Large intestine (tissue), 3 donors: ENCODE measurements at regions not wholly inside any gene's neighbourhood (a gene's known extent, or its start where the extent isn't known, plus 50 kb on each side); places are given as distances from the start of the nearest gene placed in this dataset.

Experiments used
- DNase-seq, 2 donors: peaks; one replicate each; pipeline versions ENCODE4 v3.0.0 to v3.0.0-alpha.2; 2013
- H3K27ac ChIP-seq: one replicate; pipeline ENCODE4 v1.5.1; 2013; ENCODE audit warnings: low read length
- H3K27me3 ChIP-seq: 2 replicates; pipeline ENCODE4 v1.6.1; 2013; ENCODE audit warnings: low read length; ENCODE audit not compliant: control insufficient read depth, insufficient read depth
- H3K36me3 ChIP-seq: 2 replicates; pipeline ENCODE4 v1.6.1; 2013; ENCODE audit warnings: low read length; ENCODE audit not compliant: control insufficient read depth, insufficient read depth
- H3K4me1 ChIP-seq: one replicate; pipeline ENCODE4 v1.6.1; 2013; ENCODE audit warnings: low read length; ENCODE audit not compliant: control insufficient read depth, insufficient read depth
- H3K4me3 ChIP-seq: one replicate; pipeline ENCODE4 v1.5.1; 2013; ENCODE audit warnings: low read length
- H3K9me3 ChIP-seq: one replicate; pipeline ENCODE4 v1.6.1; 2013; ENCODE audit warnings: mild to moderate bottlenecking, low read depth, low read length, moderate library complexity; ENCODE audit not compliant: control insufficient read depth
- WGBS: methylation state at CpG from one replicate; pipeline ENCODE4 v1.1.5; 2013; ENCODE audit warnings: low lambda C conversion rate; ENCODE audit not compliant: insufficient coverage; 5-methylcytosine and 5-hydroxymethylcytosine counted together

DNA sequence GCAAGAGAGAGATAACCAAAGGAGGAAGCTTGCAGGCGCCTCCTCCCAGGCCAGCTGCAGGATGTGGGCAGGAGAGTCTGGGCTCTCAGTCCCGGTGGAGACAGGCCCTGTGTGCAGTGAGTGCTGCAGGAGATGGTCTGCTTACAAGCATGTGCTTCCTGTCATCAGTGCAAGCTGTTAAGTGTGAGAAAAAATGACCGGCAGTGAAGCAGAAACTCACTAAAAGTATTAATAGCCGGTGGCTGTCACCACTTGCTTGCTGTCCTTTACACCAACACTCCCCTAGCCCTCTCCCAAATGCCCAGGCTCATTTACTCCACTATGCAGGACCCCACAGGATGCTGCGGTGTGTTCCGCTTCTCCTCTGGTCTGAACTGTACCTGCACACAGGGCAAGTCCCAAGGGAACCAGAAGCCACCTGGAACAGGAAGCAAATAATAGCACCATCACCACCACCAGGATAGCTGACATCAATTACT lies 435.6 kb upstream of the HS6ST1 start:
- Histone ChIP-seq H3K9me3 (no peaks in the 10 kb centered on the region), H3K27ac (no peak overlapping the region), H3K4me1 (peaks cover 2% of the 10 kb centered on the region), H3K4me3 (no peak overlapping the region), H3K27me3 (no peaks in the 10 kb centered on the region), H3K36me3 (no peaks in the 10 kb centered on the region)
- WGBS, result no CpG with 5 or more reads among the region's 6 CpGs
- peak; percentile 44 to 46 for DNase-seq

DNA sequence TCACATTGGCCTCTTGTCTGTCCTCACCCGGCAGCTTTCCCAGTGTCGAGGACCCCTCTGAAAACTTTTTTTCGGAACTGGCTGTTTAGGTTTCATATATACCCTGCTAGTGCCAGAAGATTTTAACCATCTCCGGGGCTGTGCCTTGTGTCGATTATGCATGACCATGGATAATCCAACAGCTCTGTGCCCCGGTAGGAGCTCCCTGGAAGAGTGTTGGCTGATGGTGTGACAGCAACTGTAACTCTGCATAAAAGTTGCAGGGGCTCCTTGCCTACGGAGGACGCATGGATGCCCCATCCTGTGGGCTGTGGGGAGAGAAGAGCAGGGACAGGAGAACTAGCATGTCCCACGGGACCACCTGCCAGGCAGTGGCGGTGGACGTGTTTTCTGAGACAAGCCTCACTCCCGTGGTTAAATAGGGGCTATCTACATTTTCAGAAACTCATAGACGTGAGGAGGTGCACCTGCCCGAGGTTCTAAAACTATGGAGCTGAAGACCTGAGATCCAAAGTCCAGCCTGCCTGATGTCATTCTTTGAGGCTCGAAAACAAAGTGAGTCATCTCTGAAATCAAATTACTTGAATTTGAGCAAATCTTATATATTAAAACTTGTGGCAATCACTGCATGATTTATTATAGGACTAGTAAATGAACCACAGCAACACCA lies 437.2 kb upstream of the HS6ST1 start:
- no peaks in the 10 kb centered on the region for H3K9me3 ChIP-seq
- H3K4me1 ChIP-seq, result peaks cover 2% of the 10 kb centered on the region
- H3K36me3 ChIP-seq, result no peaks in the 10 kb centered on the region
- no peak overlapping the region for H3K27ac ChIP-seq
- peak in 1 of 2 donors; percentile 56 for DNase-seq
- WGBS, result no CpG with 5 or more reads among the region's 15 CpGs
- H3K27me3 ChIP-seq, result no peaks in the 10 kb centered on the region
- no peak overlapping the region for H3K4me3 ChIP-seq

DNA sequence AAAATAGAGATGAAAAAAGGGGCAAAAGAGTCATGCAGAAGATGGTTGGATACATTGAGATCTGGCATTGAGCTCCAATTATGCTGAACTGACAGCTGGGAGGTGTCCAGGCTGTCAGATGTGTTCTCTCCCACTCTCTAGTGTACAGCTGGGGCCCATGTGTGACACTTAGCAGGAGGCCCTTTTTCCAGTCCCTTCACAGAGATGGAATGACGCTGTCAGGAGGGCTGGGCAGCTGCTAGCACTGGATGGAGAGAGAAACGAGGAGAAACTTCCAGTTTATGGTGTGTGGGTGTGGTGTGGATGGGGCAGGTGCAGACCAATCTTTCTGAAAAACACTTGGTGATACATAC lies 437.7 kb upstream of the HS6ST1 start:
- H3K9me3 ChIP-seq, result no peaks in the 10 kb centered on the region
- H3K27ac ChIP-seq, result no peak overlapping the region
- no peak overlapping the region for H3K4me3 ChIP-seq
- no peak for DNase-seq
- H3K27me3 ChIP-seq, result no peaks in the 10 kb centered on the region
- H3K4me1 ChIP-seq, result peaks cover 2% of the 10 kb centered on the region
- WGBS, result 55% methylated on average over 2 of the region's 2 CpGs
- H3K36me3 ChIP-seq, result no peaks in the 10 kb centered on the region

DNA sequence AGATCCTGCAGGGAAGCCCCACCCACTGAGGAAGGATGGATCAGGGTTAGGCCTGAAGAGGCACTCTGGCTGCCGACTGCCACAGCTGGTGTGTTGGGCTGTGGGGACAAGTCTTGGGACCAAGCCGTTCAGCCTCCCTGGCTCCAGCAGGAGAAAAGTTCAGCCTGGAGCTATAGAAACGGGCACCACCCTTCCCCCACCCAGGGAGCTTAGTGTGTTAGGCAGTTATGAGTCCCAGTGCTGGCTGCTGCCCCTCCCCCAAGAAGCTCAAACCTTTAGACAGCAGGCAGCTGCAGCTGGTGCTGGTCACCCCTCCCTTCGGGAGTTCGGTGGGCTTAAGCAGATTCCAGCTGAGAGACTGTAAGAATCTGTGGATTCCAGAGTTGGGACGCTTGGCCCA lies 447.1 kb upstream of the HS6ST1 start:
- Histone ChIP-seq H3K4me3 (no peak overlapping the region), H3K9me3 (no peaks in the 10 kb centered on the region), H3K36me3 (no peaks in the 10 kb centered on the region), H3K27ac (no peak overlapping the region), H3K4me1 (no peaks in the 10 kb centered on the region), H3K27me3 (no peaks in the 10 kb centered on the region)
- no CpG with 5 or more reads among the region's 6 CpGs for WGBS
- no peak for DNase-seq

DNA sequence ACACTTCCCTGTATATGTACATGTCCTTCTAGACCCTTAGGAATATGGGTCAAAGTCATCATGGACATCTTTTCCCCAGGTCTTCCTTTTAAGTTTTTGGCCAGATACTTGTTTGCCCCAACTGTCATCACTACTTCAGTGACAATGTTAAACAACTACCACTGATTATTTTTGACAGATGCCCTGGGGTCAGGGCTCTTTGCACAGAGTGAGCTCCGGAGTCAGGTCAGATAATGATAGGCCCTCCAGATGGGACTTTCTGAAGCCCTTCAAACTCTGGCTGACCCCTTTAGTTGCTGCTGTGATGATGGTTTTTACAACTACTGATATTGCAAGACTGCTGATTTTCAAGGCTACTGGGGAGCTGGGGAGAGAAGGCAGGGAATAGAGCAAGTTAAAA lies 449.4 kb upstream of the HS6ST1 start:
- H3K36me3 ChIP-seq, result no peaks in the 10 kb centered on the region
- DNase-seq, result no peak
- no peaks in the 10 kb centered on the region for H3K9me3 ChIP-seq
- H3K27me3 ChIP-seq, result no peaks in the 10 kb centered on the region
- H3K4me3 ChIP-seq, result no peak overlapping the region
- WGBS, result no CpG with 5 or more reads among the region's 1 CpG
- no peak overlapping the region for H3K27ac ChIP-seq
- no peaks in the 10 kb centered on the region for H3K4me1 ChIP-seq

DNA sequence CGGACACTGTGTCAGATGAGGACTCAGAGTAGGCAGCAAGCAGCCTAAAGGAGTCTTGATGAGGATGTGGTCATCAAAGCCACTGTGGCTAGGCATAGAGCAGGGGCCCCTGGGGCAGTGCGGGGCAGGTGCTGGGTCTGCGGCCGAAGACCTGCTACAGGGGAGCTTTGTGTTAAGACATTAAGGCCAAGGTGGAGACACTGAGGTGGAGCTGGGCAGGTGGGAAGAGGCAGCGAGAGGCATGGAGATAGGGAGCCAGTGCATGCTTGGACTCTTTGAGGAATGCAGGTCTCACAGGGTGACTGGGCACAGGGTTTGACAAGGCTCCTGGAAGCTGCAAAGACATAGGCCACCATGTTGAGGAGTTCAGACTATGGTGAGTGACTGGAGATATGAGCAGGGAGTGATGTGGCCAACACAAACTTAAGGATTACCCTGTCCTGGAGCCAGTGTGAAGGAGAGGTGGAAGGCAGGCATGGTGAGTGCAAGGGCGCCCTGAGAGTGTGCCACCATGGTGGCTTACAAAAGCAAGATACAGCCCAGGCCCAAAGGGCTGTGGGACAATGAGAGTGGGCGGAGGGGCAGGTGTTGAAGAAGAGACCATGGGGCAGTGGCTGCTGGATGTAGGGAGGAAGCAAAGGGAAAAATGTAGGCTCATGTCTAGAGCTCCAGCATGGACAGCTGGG lies 450.9 kb upstream of the HS6ST1 start:
- no CpG with 5 or more reads among the region's 7 CpGs for WGBS
- no peak overlapping the region for H3K4me3 ChIP-seq
- no peaks in the 10 kb centered on the region for H3K36me3 ChIP-seq
- H3K4me1 ChIP-seq, result no peaks in the 10 kb centered on the region
- H3K27ac ChIP-seq, result no peak overlapping the region
- no peak for DNase-seq
- H3K9me3 ChIP-seq, result no peaks in the 10 kb centered on the region
- no peaks in the 10 kb centered on the region for H3K27me3 ChIP-seq

DNA sequence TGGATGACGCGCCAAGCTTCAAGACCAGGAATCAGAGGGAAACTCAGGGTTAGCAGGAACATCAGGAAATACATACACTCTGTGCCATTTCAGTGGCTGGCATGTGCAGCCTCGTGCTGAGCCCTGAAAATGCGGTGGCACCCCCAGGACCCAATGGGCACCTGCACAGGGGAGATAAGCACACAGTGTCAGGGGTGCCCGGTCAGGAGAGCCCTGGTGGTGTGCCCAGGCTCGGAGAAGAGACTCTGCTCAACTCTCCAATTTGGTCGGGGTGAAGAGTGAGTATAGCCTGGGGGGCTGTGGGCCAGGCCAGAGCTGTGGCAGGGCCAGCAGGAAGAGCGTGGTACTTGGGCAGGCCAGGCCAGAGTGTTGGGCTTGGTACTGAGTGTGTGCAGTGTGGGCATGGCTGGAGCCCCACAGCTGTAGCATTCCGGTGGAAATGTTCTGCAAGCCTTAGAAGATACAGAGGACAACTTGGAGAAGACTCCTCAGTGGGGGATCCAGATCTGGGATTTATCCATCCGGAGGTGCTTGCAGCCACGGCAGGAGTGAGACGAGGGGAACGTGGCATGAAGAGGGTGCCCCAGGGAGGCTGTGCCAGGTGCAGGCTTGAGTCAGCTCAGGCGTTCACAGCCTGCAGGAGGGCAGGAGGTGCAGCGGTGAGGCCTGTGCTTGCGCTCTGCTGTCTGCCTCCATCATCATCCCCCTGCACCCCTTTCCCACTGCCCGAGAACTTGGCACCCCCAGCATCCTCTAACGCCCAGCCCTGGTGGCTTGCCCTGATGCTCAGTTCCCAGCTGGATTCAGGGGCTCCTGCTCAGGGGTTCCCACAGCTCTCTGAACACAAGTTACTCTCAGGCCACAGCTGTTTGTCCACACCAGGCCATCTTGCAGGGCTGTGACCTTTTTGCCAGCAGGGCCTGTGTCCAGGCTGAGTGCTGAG lies 451.7 kb upstream of the HS6ST1 start:
- Histone ChIP-seq H3K4me3 (no peak overlapping the region), H3K27me3 (no peaks in the 10 kb centered on the region), H3K9me3 (no peaks in the 10 kb centered on the region), H3K27ac (no peak overlapping the region), H3K4me1 (peaks cover 3% of the 10 kb centered on the region), H3K36me3 (no peaks in the 10 kb centered on the region)
- no CpG with 5 or more reads among the region's 18 CpGs for WGBS
- DNase-seq, result no peak

DNA sequence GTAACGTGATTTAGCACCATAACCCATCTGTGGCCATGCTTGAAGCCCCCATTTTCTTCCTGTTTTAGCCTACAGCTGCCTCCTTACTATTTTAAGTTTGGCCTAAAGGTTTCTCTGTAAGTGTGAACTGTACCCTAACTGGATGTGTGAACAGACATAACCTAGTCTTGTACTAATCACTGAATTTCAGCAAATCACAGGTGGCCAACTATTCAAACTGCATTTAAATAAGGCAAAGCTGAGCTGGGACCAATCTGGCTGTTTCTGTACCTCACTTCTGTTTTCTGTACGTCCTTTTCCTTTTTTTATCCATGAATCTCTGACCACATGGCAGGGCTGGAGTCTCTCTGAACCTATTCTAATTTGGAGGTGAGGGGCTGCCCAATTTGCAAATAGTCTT lies 452.7 kb upstream of the HS6ST1 start:
- no peaks in the 10 kb centered on the region for H3K27me3 ChIP-seq
- peaks cover 3% of the 10 kb centered on the region for H3K4me1 ChIP-seq
- H3K36me3 ChIP-seq, result no peaks in the 10 kb centered on the region
- H3K9me3 ChIP-seq, result no peaks in the 10 kb centered on the region
- no peak for DNase-seq
- no CpG with 5 or more reads among the region's 2 CpGs for WGBS
- no peak overlapping the region for H3K27ac ChIP-seq
- no peak overlapping the region for H3K4me3 ChIP-seq

DNA sequence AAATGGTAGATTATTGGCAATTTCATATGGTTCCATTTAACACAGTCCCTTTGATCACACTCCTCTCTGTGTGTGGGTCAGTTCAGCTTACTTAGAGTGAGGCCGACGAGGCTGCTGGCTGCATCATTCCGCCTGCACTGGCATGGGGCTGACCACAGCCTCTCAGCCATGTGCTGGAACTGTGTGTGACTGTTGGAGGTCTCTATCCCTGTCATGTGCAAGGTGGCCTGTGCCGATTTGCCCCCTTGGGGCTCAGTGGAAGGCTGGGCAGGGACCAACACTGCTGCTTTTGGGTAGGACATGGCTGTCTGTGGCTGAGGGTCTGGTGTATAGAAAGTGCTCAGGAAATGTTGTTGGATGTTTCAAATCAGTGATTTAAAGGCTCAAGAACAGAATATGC lies 454.0 kb upstream of the HS6ST1 start:
- H3K4me1 ChIP-seq, result peaks cover 7% of the 10 kb centered on the region
- H3K36me3 ChIP-seq, result no peaks in the 10 kb centered on the region
- H3K9me3 ChIP-seq, result no peaks in the 10 kb centered on the region
- H3K4me3 ChIP-seq, result no peak overlapping the region
- DNase-seq, result no peak
- no peaks in the 10 kb centered on the region for H3K27me3 ChIP-seq
- H3K27ac ChIP-seq, result no peak overlapping the region
- no CpG with 5 or more reads among the region's 4 CpGs for WGBS

DNA sequence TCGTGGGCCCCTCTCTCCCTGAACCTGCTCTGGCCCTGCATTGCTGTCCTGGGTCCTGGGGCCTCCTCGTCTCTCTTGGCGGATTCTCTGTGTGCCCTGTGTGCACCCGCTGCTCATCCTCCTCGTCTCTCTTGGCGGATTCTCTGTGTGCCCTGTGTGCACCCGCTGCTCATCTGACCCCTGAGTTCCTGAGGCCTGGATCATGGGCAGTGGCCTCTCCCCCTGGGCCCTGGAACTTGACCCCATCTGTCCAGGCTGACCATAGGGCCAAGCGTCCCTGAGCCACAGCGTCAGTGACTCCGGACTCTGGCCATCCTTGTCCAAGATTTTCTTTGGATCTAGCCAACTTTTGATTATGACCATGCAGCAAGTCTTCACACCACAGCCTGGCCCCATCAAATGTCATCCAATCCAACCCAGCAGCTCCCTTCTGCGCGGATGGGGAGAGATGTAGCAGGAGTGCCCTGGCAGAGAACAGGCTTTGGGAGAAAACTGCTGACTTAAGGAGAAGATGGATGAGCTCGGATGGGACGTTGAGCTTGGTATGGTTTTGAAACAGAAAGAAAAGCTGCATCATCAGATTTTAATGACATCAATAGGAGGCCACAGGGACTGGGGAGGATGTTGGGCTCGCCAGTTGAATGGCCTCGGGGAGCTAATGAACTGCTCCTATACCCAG lies 455.1 kb upstream of the HS6ST1 start:
- Histone ChIP-seq H3K4me3 (no peak overlapping the region), H3K4me1 (peaks cover 7% of the 10 kb centered on the region), H3K9me3 (no peaks in the 10 kb centered on the region), H3K36me3 (no peaks in the 10 kb centered on the region), H3K27ac (no peak overlapping the region), H3K27me3 (no peaks in the 10 kb centered on the region)
- WGBS, result 50% methylated on average over 2 of the region's 16 CpGs
- DNase-seq, result peak in 1 of 2 donors; percentile 27
